Gastrocnemius medialis (tissue), 4 donors: ENCODE measurements at regions not wholly inside any gene's neighbourhood (a gene's known extent, or its start where the extent isn't known, plus 50 kb on each side); places are given as distances from the start of the nearest gene placed in this dataset.

Source experiments
- ATAC-seq, 2 donors: fragments of 150-250 bp; one replicate each; pipeline ENCODE4 v1.9.1; 2016
- DNase-seq, 2 donors: peaks; one replicate each; pipeline ENCODE4 v3.0.0-alpha.2; 2019
- H3K27ac ChIP-seq, 4 donors: fragments of 200-600 bp; sonication (generic); 1 replicate in 1 of 4; 2 replicates in 3 of 4; pipeline ENCODE4 v1.5.1; 2016 to 2018; ENCODE audit warnings: mild to moderate bottlenecking in 2 of 4, moderate library complexity in 1 of 4
- H3K27me3 ChIP-seq, 3 donors: fragments of 200-600 bp; sonication (generic) in 2 of 3; 1 replicate in 1 of 3; 2 replicates in 2 of 3; pipeline versions ENCODE4 v1.5.1 to v1.6.0; 2016 to 2019; ENCODE audit warnings: mild to moderate bottlenecking in 1 of 3, moderate library complexity in 1 of 3
- H3K36me3 ChIP-seq, 2 donors: fragments of 200-600 bp; sonication (generic) in 1 of 2; one replicate each; pipeline ENCODE4 v1.5.1; 2017 to 2018
- H3K4me1 ChIP-seq, 2 donors: fragments of 200-600 bp; sonication (generic) in 1 of 2; one replicate each; pipeline ENCODE4 v1.5.1; 2016 to 2017; ENCODE audit warnings: mild to moderate bottlenecking in 2 of 2
- H3K4me3 ChIP-seq, 4 donors: fragments of 200-600 bp; sonication (generic) in 3 of 4; 1 replicate in 1 of 4; 2 replicates in 3 of 4; pipeline ENCODE4 v1.5.1; 2016 to 2019; ENCODE audit warnings: mild to moderate bottlenecking in 2 of 4
- H3K9me3 ChIP-seq, 3 donors: fragments of 200-600 bp; sonication (generic) in 2 of 3; 1 replicate in 1 of 3; 2 replicates in 2 of 3; pipeline ENCODE4 v1.5.1; 2016 to 2019
- CTCF ChIP-seq, 5 experiments: fragments of 450-650 bp in 3 of 5; fragments of 200-600 bp in 2 of 5; sonication (generic) in 2 of 5; IDR thresholded peaks in 4 of 5; conservative IDR thresholded peaks in 1 of 5; 1 replicate in 4 of 5; 2 replicates in 1 of 5; pipeline ENCODE4 v1.5.1; 2016 to 2019; ENCODE audit warnings: antibody characterized with exemption in 5 of 5, mild to moderate bottlenecking in 3 of 5, moderate library complexity in 3 of 5
- POLR2A ChIP-seq, 2 donors: fragments of 450-650 bp; IDR thresholded peaks; one replicate each; pipeline ENCODE4 v1.6.1; 2017; ENCODE audit warnings: antibody characterized with exemption in 2 of 2, mild to moderate bottlenecking in 2 of 2, moderate library complexity in 2 of 2
- in situ Hi-C, 4 donors: fragments of 200-750 bp; cut with MboI; loops; one replicate each; pipeline versions ENCODE4 v1.15.0 to v1.8.0; 2017; ENCODE audit warnings: low sequenced_read_pairs in 4 of 4
- intact Hi-C: fragments of 100-400 bp; cut with DNase I; formaldehyde crosslinking; loops from one replicate; pipeline ENCODE4 v1.15.1; 2023; ENCODE audit warnings: low total_unique reads

GRCh38 chr2:180715044-180715443 lies 265.4 kb upstream of the UBE2E3 start:
- TF ChIP-seq POLR2A (IDR thresholded peaks at IDR 0.05) (no peak), CTCF (IDR thresholded peaks at IDR 0.05 in 4 of 5, conservative IDR thresholded peaks at IDR 0.05 in 1 of 5) (no peak)
- Histone ChIP-seq H3K27me3 (no peaks in the 10 kb centered on the region), H3K36me3 (no peaks in the 10 kb centered on the region), H3K4me3 (no peak overlapping the region), H3K27ac (no peak overlapping the region), H3K4me1 (no peaks in the 10 kb centered on the region), H3K9me3 (no peaks in the 10 kb centered on the region)
- no peak for DNase-seq
- ATAC-seq: no peak
- intact Hi-C loops: no loop called here
- in situ Hi-C loops: no loop called here

GRCh38 chr2:180709392-180710145 lies 270.8 kb upstream of the UBE2E3 start:
- no peak for DNase-seq
- ATAC-seq: no peak
- Histone ChIP-seq H3K4me1 (no peaks in the 10 kb centered on the region), H3K27ac (no peak overlapping the region), H3K9me3 (no peaks in the 10 kb centered on the region), H3K27me3 (no peaks in the 10 kb centered on the region), H3K4me3 (no peak overlapping the region), H3K36me3 (no peaks in the 10 kb centered on the region)
- in situ Hi-C loops (no loop called here), intact Hi-C loops (no loop called here)
- TF ChIP-seq CTCF (IDR thresholded peaks at IDR 0.05 in 4 of 5, conservative IDR thresholded peaks at IDR 0.05 in 1 of 5) (no peak), POLR2A (IDR thresholded peaks at IDR 0.05) (no peak)

GRCh38 chr2:180707884-180708205 lies 272.6 kb upstream of the UBE2E3 start:
- H3K9me3 ChIP-seq: no peaks in the 10 kb centered on the region
- no peak overlapping the region for H3K27ac ChIP-seq
- intact Hi-C loops (no loop called here), in situ Hi-C loops (no loop called here)
- no peaks in the 10 kb centered on the region for H3K27me3 ChIP-seq
- H3K4me3 ChIP-seq: no peak overlapping the region
- TF ChIP-seq POLR2A (IDR thresholded peaks at IDR 0.05) (no peak), CTCF (IDR thresholded peaks at IDR 0.05 in 4 of 5, conservative IDR thresholded peaks at IDR 0.05 in 1 of 5) (no peak)
- H3K36me3 ChIP-seq: no peaks in the 10 kb centered on the region
- no peaks in the 10 kb centered on the region for H3K4me1 ChIP-seq
- no peak for ATAC-seq
- no peak for DNase-seq

- Histone ChIP-seq H3K36me3 (no peaks in the 10 kb centered on the region), H3K27me3 (no peaks in the 10 kb centered on the region), H3K4me1 (no peaks in the 10 kb centered on the region), H3K9me3 (no peaks in the 10 kb centered on the region), H3K27ac (no peak overlapping the region), H3K4me3 (no peak overlapping the region)
- in situ Hi-C loops: no loop called here
- ATAC-seq (no peak), DNase-seq (no peak)
- TF ChIP-seq POLR2A (IDR thresholded peaks at IDR 0.05): no peak
- no peak for TF ChIP-seq CTCF (IDR thresholded peaks at IDR 0.05 in 4 of 5, conservative IDR thresholded peaks at IDR 0.05 in 1 of 5)
- intact Hi-C loops: no loop called here
These were observed 273.1 kb upstream of the UBE2E3 start for GRCh38 chr2:180707175-180707883.
